K562 (cell line): ENCODE measurements at regions not wholly inside any gene's neighbourhood (a gene's known extent, or its start where the extent isn't known, plus 50 kb on each side); places are given as distances from the start of the nearest gene placed in this dataset.

Source experiments
- ATAC-seq: fragments of 200-7000 bp; cut with Tn5 transposase; 3 replicates; pipeline ENCODE4 v1.9.1; 2020; ENCODE audit warnings: moderate library complexity
- BruUV-seq: library from RNA; stranded (reverse); fragments of 400-500 nt; replicated peaks from 2 replicates; lab custom pipeline; 2021; lab: Mats Ljungman, UMichigan
- CTCF ChIA-PET: fragments of 300-600 bp; formaldehyde crosslinking; extraction: SDS; loops from one replicate; lab custom pipeline; 2021; ENCODE audit warnings: low intra/inter-chr PET ratio; lab: Yijun Ruan, JAX
- POLR2A ChIA-PET: fragments of 300-600, 350-650 bp; sonication (Branson Sonifier 250); formaldehyde crosslinking; extraction: SDS; loops from one replicate; lab custom pipeline; 2021; ENCODE audit warnings: antibody characterized with exemption, inconsistent platforms; lab: Yijun Ruan, JAX
- DNase-seq, 4 experiments: peaks; one replicate each; pipeline versions ENCODE4 v3.0.0 to v3.0.0-alpha.2; 2011 to 2018; ENCODE audit warnings: low spot score in 3 of 4, mixed read lengths in 3 of 4; ENCODE audit errors: extremely low read depth in 1 of 4
- FAIRE-seq: peaks from 2 replicates; lab custom pipeline; 2011; peaks lifted over from hg19 to GRCh38; lab: Jason Lieb, UNC
- H2AFZ ChIP-seq: 2 replicates; pipeline ENCODE4 v1.6.0; 2011; ENCODE audit warnings: low read depth, low read length, control low read depth, inconsistent platforms
- H3K27ac ChIP-seq: fragments of 200-600 bp; 3 replicates; pipeline ENCODE4 v1.8.0; 2011; ENCODE audit warnings: low read depth, mild to moderate bottlenecking, control low read depth, inconsistent platforms, low read length, moderate library complexity, mixed read lengths; ENCODE audit errors: extremely low read depth
- H3K27me3 ChIP-seq, 2 experiments: fragments of 300-600 bp in 1 of 2; 2 replicates in 1 of 2; 3 replicates in 1 of 2; pipeline versions ENCODE4 v1.6.0 to v1.8.0; 2011; ENCODE audit warnings: inconsistent platforms in 2 of 2, low read length in 2 of 2, mild to moderate bottlenecking in 1 of 2, mixed read lengths in 1 of 2, moderate library complexity in 1 of 2; ENCODE audit not compliant: control insufficient read depth in 2 of 2, insufficient read depth in 2 of 2
- H3K36me3 ChIP-seq: fragments of 300-600 bp; 3 replicates; pipeline ENCODE4 v1.8.0; 2011; ENCODE audit warnings: mild to moderate bottlenecking, low read length, inconsistent platforms; ENCODE audit not compliant: control insufficient read depth, insufficient read depth
- H3K4me1 ChIP-seq, 2 experiments: fragments of 200-600 bp in 1 of 2; replicated peaks in 1 of 2; 2 replicates in 1 of 2; 3 replicates in 1 of 2; pipeline versions ENCODE4 v1.5.1 to v1.8.0; 2011; ENCODE audit warnings: inconsistent platforms in 2 of 2, low read length in 2 of 2, mild to moderate bottlenecking in 1 of 2, mixed read lengths in 1 of 2, moderate library complexity in 1 of 2; ENCODE audit not compliant: control insufficient read depth in 2 of 2, insufficient read depth in 2 of 2
- H3K4me2 ChIP-seq: 2 replicates; pipeline ENCODE4 v1.6.1; 2011; ENCODE audit warnings: low read length, control low read depth, inconsistent platforms, mixed read lengths; ENCODE audit not compliant: insufficient read depth
- H3K4me3 ChIP-seq: fragments of 200-600 bp; sonication (generic), shearing (Covaris generic); 2 replicates; pipeline ENCODE4 v1.5.1; 2016; ENCODE audit warnings: control low read depth, inconsistent platforms
- H3K79me2 ChIP-seq: fragments of 200-600 bp; 3 replicates; pipeline ENCODE4 v1.8.0; 2011; ENCODE audit warnings: low read length, inconsistent platforms; ENCODE audit not compliant: control insufficient read depth, insufficient read depth
- H3K9ac ChIP-seq, 2 experiments: 2 replicates each; pipeline versions ENCODE4 v1.6.0 to v1.6.1; 2011; ENCODE audit warnings: low read depth in 2 of 2, low read length in 2 of 2, control low read depth in 1 of 2, inconsistent platforms in 1 of 2, mild to moderate bottlenecking in 1 of 2, mixed read lengths in 1 of 2; ENCODE audit not compliant: insufficient read depth in 1 of 2
- H3K9me1 ChIP-seq: one replicate; pipeline ENCODE4 v1.6.0; 2011; ENCODE audit warnings: inconsistent platforms, mild to moderate bottlenecking, low read length, moderate library complexity; ENCODE audit not compliant: control insufficient read depth, insufficient read depth
- H3K9me3 ChIP-seq: replicated peaks from 2 replicates; pipeline ENCODE4 v1.5.1; 2011; ENCODE audit warnings: low read depth, low read length, inconsistent platforms; ENCODE audit not compliant: control insufficient read depth, insufficient read depth
- H4K20me1 ChIP-seq: replicated peaks from 2 replicates; pipeline ENCODE4 v1.6.1; 2011; ENCODE audit warnings: low read length, inconsistent platforms, mixed read lengths; ENCODE audit not compliant: control insufficient read depth, insufficient read depth
- BHLHE40 ChIP-seq: IDR thresholded peaks from 2 replicates; pipeline ENCODE4 v1.6.1; 2011; ENCODE audit warnings: low read length, improper control_type of control experiment
- CBFA2T2 ChIP-seq: fragments of 450-650 bp; conservative IDR thresholded peaks from 2 replicates; pipeline ENCODE4 v1.6.1; 2017; ENCODE audit warnings: mild to moderate bottlenecking
- CREB1 ChIP-seq, 2 experiments: sonication (generic) in 1 of 2; formaldehyde crosslinking in 1 of 2; IDR thresholded peaks; 2 replicates each; pipeline versions ENCODE4 v1.6.1 to v1.8.0; 2012 to 2022; ENCODE audit warnings: inconsistent platforms in 1 of 2, mild to moderate bottlenecking in 1 of 2, missing genetic modification reagents in 1 of 2, moderate library complexity in 1 of 2
- EGR1 ChIP-seq: fragments of 450-650 bp; conservative IDR thresholded peaks from 2 replicates; pipeline ENCODE4 v1.6.1; 2017; ENCODE audit warnings: mild to moderate bottlenecking
- ELF4 ChIP-seq: fragments of 450-650 bp; formaldehyde crosslinking; IDR thresholded peaks from 2 replicates; pipeline ENCODE4 v1.4.0; 2022; ENCODE audit warnings: missing genetic modification characterization
- GABPB2 ChIP-seq: fragments of 250-450 bp; sonication (Bioruptor Pico); conservative IDR thresholded peaks from 2 replicates; pipeline ENCODE4 v1.5.1; 2021; ENCODE audit warnings: mild to moderate bottlenecking
- MTA2 ChIP-seq: fragments of 450-650 bp; IDR thresholded peaks from 2 replicates; pipeline ENCODE4 v1.6.1; 2016; ENCODE audit warnings: low read depth
- NFYB ChIP-seq: IDR thresholded peaks from 2 replicates; pipeline ENCODE4 v1.6.1; 2011; ENCODE audit warnings: mild to moderate bottlenecking, moderate library complexity; ENCODE audit not compliant: insufficient read length; ENCODE audit errors: extremely low read depth
- RBBP5 ChIP-seq: fragments of 200-600 bp; sonication (generic); IDR thresholded peaks from 2 replicates; pipeline ENCODE4 v1.6.1; 2012; ENCODE audit warnings: borderline replicate concordance, mild to moderate bottlenecking, low read length, control low read depth, inconsistent platforms; ENCODE audit not compliant: insufficient read depth, poor library complexity, severe bottlenecking
- RBM39 ChIP-seq: fragments of 200-400 bp; formaldehyde crosslinking; optimal IDR thresholded peaks from 2 replicates; pipeline ENCODE3; 2018; ENCODE audit warnings: low read depth, low read length
- RFX5 ChIP-seq: IDR thresholded peaks from 2 replicates; pipeline ENCODE4 v1.6.1; 2011; ENCODE audit warnings: low read depth, mild to moderate bottlenecking, improper control_type of control experiment, low read length
- SMARCE1 ChIP-seq: fragments of 450-650 bp; IDR thresholded peaks from 2 replicates; pipeline ENCODE4 v1.7.1; 2016; ENCODE audit warnings: mild to moderate bottlenecking
- SNRNP70 ChIP-seq: fragments of 200-400 bp; formaldehyde crosslinking; optimal IDR thresholded peaks from 2 replicates; pipeline ENCODE3; 2017; ENCODE audit warnings: low read depth, low read length
- SUPT5H ChIP-seq: fragments of 450-650 bp; IDR thresholded peaks from 2 replicates; pipeline ENCODE4 v1.6.1; 2016
- TAF1 ChIP-seq: IDR thresholded peaks from 2 replicates; pipeline ENCODE4 v1.6.1; 2011; ENCODE audit warnings: mild to moderate bottlenecking, low read length, moderate library complexity; ENCODE audit not compliant: insufficient read depth, control insufficient read depth, severe bottlenecking; ENCODE audit errors: extremely low read depth
- YY1 ChIP-seq, 3 experiments: IDR thresholded peaks; 2 replicates each; pipeline ENCODE4 v1.6.1; 2011; ENCODE audit warnings: low read length in 2 of 3, mild to moderate bottlenecking in 2 of 3, moderate library complexity in 2 of 3, borderline replicate concordance in 1 of 3, control low read depth in 1 of 3, low read depth in 1 of 3; ENCODE audit not compliant: insufficient read depth in 3 of 3, insufficient replicate concordance in 2 of 3, control insufficient read depth in 1 of 3, insufficient read length in 1 of 3; ENCODE audit errors: extremely low read depth in 1 of 3
- ZNF444 ChIP-seq: fragments of 250-450 bp; sonication (Bioruptor Pico); IDR thresholded peaks from 2 replicates; pipeline ENCODE4 v1.4.0; 2020; ENCODE audit warnings: mild to moderate bottlenecking, moderate library complexity
- WGBS: fragments of 100-300 bp; shearing (Covaris generic); methylation state at CpG from one replicate; pipeline ENCODE4 v1.1.6; 2016; ENCODE audit warnings: low coverage, mixed read lengths; ENCODE audit not compliant: insufficient coverage; ENCODE audit errors: missing lambda C conversion rate; 5-methylcytosine and 5-hydroxymethylcytosine counted together
- in situ Hi-C: fragments of 300-500 bp; cut with MboI; formaldehyde crosslinking; loops from 4 replicates; pipeline ENCODE4 v1.15.0; 2018; ENCODE audit warnings: inconsistent platforms, mixed read lengths
- intact Hi-C: fragments of 100-400 bp; cut with micrococcal nuclease; formaldehyde crosslinking; loops from 2 replicates; pipeline ENCODE4 v1.14.2; 2022
- TF ChIP-seq, protein P1 (sequence below): IDR thresholded peaks from 2 replicates; pipeline ENCODE4 v1.6.1; 2012; ENCODE audit warnings: low read depth, low read length, improper control_type of control experiment, borderline replicate concordance

DNA sequence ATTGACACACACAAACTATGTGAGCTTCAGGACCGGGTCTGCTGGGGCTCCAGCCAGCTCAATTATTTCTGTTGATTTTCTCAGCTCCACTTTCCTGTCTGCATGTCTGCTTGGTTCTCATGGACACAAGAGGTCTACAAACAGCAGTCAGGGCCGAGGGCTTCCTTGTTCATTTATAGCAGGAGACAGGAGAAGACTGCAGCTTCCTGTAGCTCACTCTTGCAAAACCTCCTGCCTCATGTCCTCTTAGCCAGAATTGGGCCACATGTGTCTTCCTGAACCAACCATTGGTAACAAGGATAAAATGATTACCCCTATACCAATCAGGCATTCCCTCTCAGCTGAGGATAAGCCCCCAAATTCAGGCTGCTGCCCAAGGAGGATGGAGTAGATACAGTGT lies 182.8 kb downstream of the TLE3 start (continued):
- TF ChIP-seq, protein P1, sequence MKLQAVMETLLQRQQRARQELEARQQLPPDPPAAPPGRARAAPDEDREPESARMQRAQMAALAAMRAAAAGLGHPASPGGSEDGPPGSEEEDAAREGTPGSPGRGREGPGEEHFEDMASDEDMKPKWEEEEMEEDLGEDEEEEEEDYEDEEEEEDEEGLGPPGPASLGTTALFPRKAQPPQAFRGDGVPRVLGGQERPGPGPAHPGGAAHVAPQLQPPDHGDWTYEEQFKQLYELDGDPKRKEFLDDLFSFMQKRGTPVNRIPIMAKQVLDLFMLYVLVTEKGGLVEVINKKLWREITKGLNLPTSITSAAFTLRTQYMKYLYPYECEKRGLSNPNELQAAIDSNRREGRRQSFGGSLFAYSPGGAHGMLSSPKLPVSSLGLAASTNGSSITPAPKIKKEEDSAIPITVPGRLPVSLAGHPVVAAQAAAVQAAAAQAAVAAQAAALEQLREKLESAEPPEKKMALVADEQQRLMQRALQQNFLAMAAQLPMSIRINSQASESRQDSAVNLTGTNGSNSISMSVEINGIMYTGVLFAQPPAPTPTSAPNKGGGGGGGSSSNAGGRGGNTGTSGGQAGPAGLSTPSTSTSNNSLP = no peak
- TF ChIP-seq SNRNP70 = no peak
- no peak for TF ChIP-seq GABPB2
- TF ChIP-seq NFYB = no peak
- TF ChIP-seq ZNF444 (CRISPR knock-in tag) = no peak
- TF ChIP-seq MTA2 = no peak
- TF ChIP-seq SUPT5H = no peak
- TF ChIP-seq YY1 (IDR thresholded peaks at IDR 0.05; ENCODE audit: borderline replicate concordance in 1 of 3, control insufficient read depth in 1 of 3, extremely low read depth in 1 of 3, insufficient read depth in 3 of 3, insufficient read length in 1 of 3, insufficient replicate concordance in 2 of 3, low read depth in 1 of 3, low read length in 2 of 3) = no peak
- TF ChIP-seq, all 486 proteins: peak for 0

GRCh38 chr15:69916169-69916785 lies 181.4 kb downstream of the TLE3 start:
- H3K36me3 ChIP-seq = no peaks in the 10 kb centered on the region
- no peaks in the 10 kb centered on the region for H3K4me1 ChIP-seq
- no peak overlapping the region for H3K9ac ChIP-seq
- DNase-seq (no peak), FAIRE-seq (no peak), ATAC-seq (no peak)
- POLR2A ChIA-PET = no interaction called here
- H2AFZ ChIP-seq = no peak overlapping the region
- H4K20me1 ChIP-seq = no peaks in the 10 kb centered on the region
- no peaks in the 10 kb centered on the region for H3K79me2 ChIP-seq
- CTCF ChIA-PET = no interaction called here
- H3K9me3 ChIP-seq = no peaks in the 10 kb centered on the region
- H3K4me2 ChIP-seq = no peak overlapping the region
- 0% methylated on average over 6 of the region's 6 CpGs for WGBS
- intact Hi-C loops (no loop called here), in situ Hi-C loops (no loop called here)
- no peak overlapping the region for H3K27ac ChIP-seq
- no peak overlapping the region for H3K4me3 ChIP-seq
- peaks cover 7 to 15% of the 10 kb centered on the region in 2 experiments; a peak in 2 of 5 replicates for H3K27me3 ChIP-seq
- H3K9me1 ChIP-seq = no peaks in the 10 kb centered on the region
- BruUV-seq = no TSS peak
- TF ChIP-seq EGR1 = no peak
- no peak for TF ChIP-seq CBFA2T2
- TF ChIP-seq BHLHE40 = no peak
- TF ChIP-seq RFX5 = no peak
- TF ChIP-seq RBBP5 = no peak
- no peak for TF ChIP-seq TAF1
- no peak for TF ChIP-seq SMARCE1
- no peak for TF ChIP-seq RBM39
- no peak for TF ChIP-seq CREB1 (IDR thresholded peaks at IDR 0.05)
- TF ChIP-seq CREB1 (CRISPR knock-in tag; IDR thresholded peaks at IDR 0.05) = no peak
- TF ChIP-seq ELF4 = no peak
